Urinary bladder (tissue), 3 donors: ENCODE measurements at regions not wholly inside any gene's neighbourhood (a gene's known extent, or its start where the extent isn't known, plus 50 kb on each side); places are given as distances from the start of the nearest gene placed in this dataset.

Source experiments
- DNase-seq: peaks from one replicate; pipeline ENCODE4 v3.0.0-alpha.2; 2015; ENCODE audit errors: extremely low spot score
- H3K27ac ChIP-seq: one replicate; pipeline ENCODE4 v1.5.1; 2013; ENCODE audit warnings: low read depth, mild to moderate bottlenecking, moderate library complexity
- H3K36me3 ChIP-seq: one replicate; pipeline ENCODE4 v1.6.1; 2013; ENCODE audit warnings: mild to moderate bottlenecking, moderate library complexity; ENCODE audit not compliant: insufficient read depth
- H3K4me1 ChIP-seq: one replicate; pipeline ENCODE4 v1.6.1; 2013; ENCODE audit warnings: mild to moderate bottlenecking, moderate library complexity; ENCODE audit not compliant: insufficient read depth
- H3K4me3 ChIP-seq: one replicate; pipeline ENCODE4 v1.5.1; 2013; ENCODE audit warnings: low read depth, low read length
- WGBS: extraction: QIAGEN DNeasy Blood & Tissue Kit; methylation state at CpG from one replicate; pipeline ENCODE4 v1.1.7; 2013; 5-methylcytosine and 5-hydroxymethylcytosine counted together
- donor health status: healthy with polysubstance abuse.
- donor health status: healthy.

DNA sequence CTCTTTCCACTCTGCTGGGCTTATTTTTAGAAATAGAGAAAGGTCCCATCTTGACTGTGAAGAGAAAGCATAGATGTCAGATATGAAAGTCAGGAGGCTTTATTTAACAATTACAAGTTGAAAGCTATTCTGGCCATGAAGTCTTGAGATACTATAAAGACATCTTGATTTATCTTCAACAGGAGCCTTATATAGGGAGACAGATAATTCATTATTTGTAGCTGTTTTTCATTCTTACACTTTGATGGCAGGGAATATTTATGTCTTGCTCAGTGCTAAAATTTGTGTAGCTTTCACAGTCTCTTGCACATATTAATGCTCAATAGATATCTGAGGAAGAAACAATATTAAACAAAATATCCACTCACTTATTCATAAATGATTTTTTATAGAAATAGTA is 248.8 kb downstream of the C3orf38 start:
- Histone ChIP-seq H3K4me1 (no peaks in the 10 kb centered on the region), H3K36me3 (no peaks in the 10 kb centered on the region), H3K4me3 (no peak overlapping the region), H3K27ac (no peak overlapping the region)
- DNase-seq, result no peak

DNA sequence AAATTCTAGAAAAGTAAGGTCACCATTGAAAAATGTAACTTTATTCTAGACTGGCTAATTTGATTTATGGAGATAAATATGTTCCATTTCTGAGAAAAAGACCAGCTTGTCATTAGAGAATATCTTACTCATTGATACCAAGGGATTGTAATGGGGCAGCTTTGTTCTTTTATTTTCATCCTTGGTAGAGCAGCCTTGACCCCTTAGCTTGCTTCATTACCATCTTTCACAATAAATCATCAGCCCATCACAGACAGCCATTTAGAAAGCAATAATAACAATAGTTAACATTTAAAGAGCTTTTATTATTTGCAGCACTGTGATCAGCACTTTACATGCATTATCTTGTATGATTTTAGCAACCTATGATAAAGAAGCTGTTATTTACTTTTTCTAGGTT is 253.6 kb downstream of the C3orf38 start:
- no peak overlapping the region for H3K27ac ChIP-seq
- no peaks in the 10 kb centered on the region for H3K36me3 ChIP-seq
- H3K4me1 ChIP-seq, result no peaks in the 10 kb centered on the region
- H3K4me3 ChIP-seq, result no peak overlapping the region
- no peak for DNase-seq

DNA sequence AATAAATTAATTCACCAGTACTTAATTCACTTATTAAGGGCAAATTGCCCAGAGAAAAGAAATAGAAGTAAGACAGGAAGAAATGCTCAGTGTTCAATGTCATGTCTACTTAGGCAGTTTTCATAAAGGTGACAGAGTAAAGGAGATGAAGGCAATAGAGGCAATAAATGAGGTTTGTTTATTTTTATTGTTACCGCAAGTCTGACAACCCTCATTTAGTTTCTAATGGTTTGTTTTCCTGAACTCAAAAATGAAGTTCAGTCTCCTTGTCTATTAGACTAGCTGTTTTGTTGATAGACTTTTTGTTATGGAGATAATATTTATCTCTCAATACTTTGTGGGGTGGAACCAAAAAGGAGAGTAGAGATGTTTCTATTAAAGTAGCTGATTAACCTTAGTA is 258.3 kb downstream of the C3orf38 start:
- 91% methylated on average over 1 of the region's 1 CpG for WGBS
- no peaks in the 10 kb centered on the region for H3K4me1 ChIP-seq
- no peaks in the 10 kb centered on the region for H3K36me3 ChIP-seq
- H3K27ac ChIP-seq, result no peak overlapping the region
- DNase-seq, result no peak
- no peak overlapping the region for H3K4me3 ChIP-seq

DNA sequence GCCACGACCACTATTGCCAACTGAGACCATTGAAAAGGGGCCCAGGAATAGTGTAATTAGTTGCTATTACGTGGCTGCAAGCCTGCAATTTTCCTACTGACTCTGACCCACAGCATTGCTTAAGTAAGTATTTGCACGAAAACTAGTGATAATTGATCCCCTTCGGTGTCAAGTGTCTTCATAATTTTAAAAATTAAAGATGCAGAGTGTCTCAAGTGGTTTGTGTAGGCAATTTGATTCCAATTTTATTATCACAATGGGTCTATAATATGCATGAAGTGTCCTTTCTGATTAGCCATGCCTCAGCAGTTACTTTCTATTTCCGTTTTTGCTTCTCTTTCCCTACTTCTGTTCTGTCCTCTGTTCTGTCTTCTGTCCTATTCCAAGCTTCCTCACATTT is 259.2 kb downstream of the C3orf38 start:
- Histone ChIP-seq H3K4me1 (no peaks in the 10 kb centered on the region), H3K27ac (no peak overlapping the region), H3K4me3 (no peak overlapping the region), H3K36me3 (no peaks in the 10 kb centered on the region)
- 88% methylated on average over 5 of the region's 5 CpGs for WGBS
- DNase-seq, result no peak

DNA sequence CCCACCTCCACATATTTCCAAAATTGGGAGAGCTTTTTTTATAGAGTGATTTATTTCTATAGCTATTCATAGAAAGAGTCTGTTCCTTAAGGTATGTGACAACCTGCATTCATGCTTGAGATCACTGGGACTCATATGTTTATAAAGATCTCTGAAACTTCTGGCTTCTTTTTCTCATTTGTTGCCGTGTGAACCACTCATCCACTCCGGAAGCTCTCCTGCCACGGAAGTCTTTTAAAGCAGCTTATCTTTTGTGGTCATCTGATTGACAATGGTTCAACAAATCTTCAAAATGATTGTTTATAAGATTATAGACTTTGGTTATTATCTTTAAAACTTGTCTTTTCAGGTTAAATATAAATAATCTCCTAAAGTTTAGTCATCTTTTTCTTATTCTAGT is 260.5 kb downstream of the C3orf38 start:
- no peak overlapping the region for H3K4me3 ChIP-seq
- no peaks in the 10 kb centered on the region for H3K4me1 ChIP-seq
- WGBS, result 46% methylated on average over 3 of the region's 3 CpGs
- DNase-seq, result no peak
- H3K36me3 ChIP-seq, result no peaks in the 10 kb centered on the region
- H3K27ac ChIP-seq, result no peak overlapping the region

DNA sequence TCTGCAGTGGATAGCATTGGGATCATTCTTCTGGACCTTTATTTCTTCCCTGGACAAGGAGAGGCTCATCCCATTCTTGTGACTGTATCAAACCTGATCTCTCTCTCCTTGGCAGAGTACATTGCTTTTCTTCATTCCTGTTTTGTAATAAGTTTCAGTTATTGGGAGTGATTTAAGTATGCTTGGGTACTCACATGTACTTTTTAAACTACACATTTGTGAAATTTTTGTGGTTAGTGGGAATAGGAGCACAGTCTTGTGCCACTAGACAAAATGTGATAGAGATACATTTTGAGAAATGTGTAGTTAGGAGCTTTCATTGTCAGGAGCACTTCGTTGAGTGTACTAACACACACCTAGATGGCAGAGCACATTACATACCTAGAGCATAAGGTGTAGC is 262.6 kb downstream of the C3orf38 start:
- Histone ChIP-seq H3K27ac (no peak overlapping the region), H3K36me3 (no peaks in the 10 kb centered on the region), H3K4me3 (no peak overlapping the region), H3K4me1 (no peaks in the 10 kb centered on the region)
- DNase-seq, result no peak
- 88% methylated on average over 1 of the region's 1 CpG for WGBS

DNA sequence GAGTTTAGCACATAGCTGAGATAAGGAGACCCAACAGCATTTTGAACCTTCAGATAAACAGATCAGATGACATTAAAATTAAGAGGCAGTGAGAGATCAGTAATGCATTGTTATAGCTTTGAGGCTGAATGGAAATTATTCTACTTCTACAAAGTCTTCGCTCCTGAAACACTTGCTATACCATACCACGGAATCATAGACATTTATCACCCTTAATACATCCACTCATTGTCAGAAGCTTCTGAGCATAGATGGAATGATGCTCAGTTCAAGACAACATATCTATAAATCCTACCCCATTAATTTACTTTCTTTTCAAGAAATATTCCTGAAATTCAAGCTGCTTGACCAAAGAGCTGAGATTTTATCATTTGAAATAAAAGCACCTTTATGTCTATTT is 266.7 kb downstream of the C3orf38 start:
- no peak overlapping the region for H3K4me3 ChIP-seq
- DNase-seq, result no peak
- H3K27ac ChIP-seq, result no peak overlapping the region
- H3K4me1 ChIP-seq, result no peaks in the 10 kb centered on the region
- 87% methylated on average over 2 of the region's 2 CpGs for WGBS
- H3K36me3 ChIP-seq, result no peaks in the 10 kb centered on the region

DNA sequence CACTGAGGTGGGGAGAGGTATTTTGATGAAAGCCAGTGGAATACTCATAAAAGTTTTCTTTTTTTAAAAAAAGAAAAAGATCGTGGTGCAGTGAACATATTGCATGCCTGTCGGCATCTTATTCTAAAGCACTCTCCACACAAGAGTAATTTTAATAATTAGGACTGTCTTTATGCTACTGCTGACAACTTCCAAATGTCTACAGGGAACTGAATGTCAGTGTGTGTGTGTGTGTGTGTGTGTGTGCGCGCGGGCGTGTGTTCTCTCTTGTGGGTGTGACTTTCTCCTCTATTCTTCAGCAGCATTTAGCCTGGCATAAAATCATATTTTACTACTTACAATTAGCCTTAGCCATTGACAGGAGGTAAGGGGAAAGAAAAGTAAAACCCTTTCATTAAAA is 268.5 kb downstream of the C3orf38 start:
- 91% methylated on average over 6 of the region's 6 CpGs for whole genome bisulfite sequencing
- DNase-seq, result no peak
- no peak overlapping the region for H3K4me3 ChIP-seq
- H3K27ac ChIP-seq, result no peak overlapping the region
- H3K4me1 ChIP-seq, result no peaks in the 10 kb centered on the region
- H3K36me3 ChIP-seq, result no peaks in the 10 kb centered on the region

DNA sequence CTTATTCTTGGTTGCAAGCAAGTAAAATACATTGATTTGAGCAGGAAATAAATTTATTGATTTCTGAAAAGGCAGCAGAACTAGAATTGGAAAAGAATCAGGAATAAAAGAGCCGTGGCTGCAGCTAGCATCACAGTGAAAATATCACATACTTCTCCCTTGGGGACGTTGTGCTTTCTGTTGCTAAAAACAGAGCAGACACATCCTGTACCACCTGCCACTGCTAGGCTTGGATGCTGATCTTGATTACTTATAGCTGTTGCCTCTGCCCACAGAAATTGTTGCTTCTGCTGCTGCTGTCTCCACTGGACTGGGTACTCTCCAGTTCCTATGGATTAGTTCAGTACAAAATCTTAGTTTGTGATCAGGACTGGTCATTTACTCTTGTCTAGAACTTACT is 283.8 kb downstream of the C3orf38 start:
- 48% methylated on average over 2 of the region's 2 CpGs for WGBS
- H3K36me3 ChIP-seq, result no peaks in the 10 kb centered on the region
- DNase-seq, result no peak
- H3K4me1 ChIP-seq, result no peaks in the 10 kb centered on the region
- H3K4me3 ChIP-seq, result no peak overlapping the region
- no peak overlapping the region for H3K27ac ChIP-seq

DNA sequence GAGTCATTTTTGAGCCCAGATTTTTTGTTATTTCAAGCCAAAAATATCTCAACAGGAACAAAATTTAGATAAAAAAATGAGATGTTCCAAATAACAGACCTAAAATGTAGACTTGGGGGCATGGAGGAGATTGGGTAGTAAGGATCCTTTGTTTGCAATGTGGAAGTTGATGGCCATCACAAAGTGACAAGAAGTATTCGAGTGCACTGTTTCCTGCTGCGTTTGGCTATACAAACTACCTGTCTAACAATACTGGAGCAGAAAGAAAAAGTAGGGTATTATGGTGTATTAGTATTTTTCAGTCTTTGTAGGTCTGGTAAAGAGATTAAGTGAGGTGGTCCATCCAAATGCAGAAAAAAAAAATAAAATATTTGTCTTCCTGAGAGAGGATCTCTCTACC is 284.2 kb downstream of the C3orf38 start:
- WGBS, result 87% methylated on average over 2 of the region's 2 CpGs
- Histone ChIP-seq H3K27ac (no peak overlapping the region), H3K4me1 (no peaks in the 10 kb centered on the region), H3K4me3 (no peak overlapping the region), H3K36me3 (no peaks in the 10 kb centered on the region)
- DNase-seq, result no peak

DNA sequence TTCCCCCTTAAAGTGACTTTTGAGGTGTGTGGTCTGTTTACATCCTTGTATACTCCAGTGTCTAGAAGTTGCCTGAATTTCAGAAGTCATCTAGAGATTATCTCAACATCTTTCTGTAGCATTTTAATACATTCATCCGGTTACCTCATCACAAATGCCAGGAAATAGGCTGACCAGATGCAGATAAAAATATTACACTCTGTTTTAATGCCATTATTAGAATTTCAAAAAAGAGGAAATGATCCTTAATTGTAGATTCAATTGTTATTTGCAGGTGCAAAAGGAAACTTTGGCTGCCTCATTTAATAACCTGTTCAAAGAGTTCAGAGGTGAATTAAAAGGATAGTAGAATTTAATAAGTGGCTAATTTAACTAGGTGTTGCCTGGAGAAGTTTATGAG is 290.9 kb downstream of the C3orf38 start:
- no peak overlapping the region for H3K27ac ChIP-seq
- H3K36me3 ChIP-seq, result no peaks in the 10 kb centered on the region
- no peak overlapping the region for H3K4me3 ChIP-seq
- WGBS, result 53% methylated on average over 1 of the region's 1 CpG
- DNase-seq, result no peak
- H3K4me1 ChIP-seq, result no peaks in the 10 kb centered on the region

DNA sequence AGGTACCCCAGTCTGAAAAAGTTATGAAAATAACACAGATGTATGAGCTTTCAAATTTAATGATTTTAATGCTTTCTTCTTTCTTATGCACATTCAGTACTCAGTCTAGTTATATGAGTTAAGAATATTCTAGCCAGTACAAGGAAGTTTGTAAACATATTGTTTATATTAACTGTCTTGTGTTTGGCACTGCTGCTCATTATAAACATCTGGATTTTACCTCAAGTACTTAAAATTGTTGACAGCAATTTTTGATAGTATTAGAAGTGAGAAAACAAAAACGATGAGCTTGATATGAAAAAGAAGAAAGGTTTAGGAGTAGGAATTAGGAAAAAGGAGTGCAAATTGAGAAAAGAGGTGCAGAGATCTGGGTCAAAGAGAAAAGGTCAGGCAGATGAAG is 293.3 kb downstream of the C3orf38 start:
- Histone ChIP-seq H3K4me3 (no peak overlapping the region), H3K27ac (no peak overlapping the region), H3K36me3 (no peaks in the 10 kb centered on the region), H3K4me1 (no peaks in the 10 kb centered on the region)
- DNase-seq, result no peak
- WGBS, result 28% methylated on average over 1 of the region's 1 CpG

DNA sequence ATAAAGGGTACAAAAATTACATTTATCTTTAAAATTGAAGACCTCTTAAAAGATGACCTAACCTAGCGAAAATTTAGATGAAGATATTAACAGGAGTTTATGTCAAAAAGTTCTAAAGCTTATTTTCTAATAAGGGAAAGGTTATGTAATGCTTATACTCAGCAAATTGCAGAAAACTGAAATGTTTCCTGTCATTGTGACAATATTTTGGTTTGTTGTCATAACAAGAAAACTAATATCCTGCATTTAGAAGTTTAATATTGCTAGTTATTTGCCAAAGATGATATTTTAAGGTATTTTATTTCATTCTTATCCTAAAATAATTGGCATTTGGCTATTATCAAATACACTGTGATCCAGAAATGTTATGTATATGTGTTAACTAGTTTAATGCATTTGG is 294.5 kb downstream of the C3orf38 start:
- WGBS, result 87% methylated on average over 1 of the region's 1 CpG
- Histone ChIP-seq H3K36me3 (no peaks in the 10 kb centered on the region), H3K27ac (no peak overlapping the region), H3K4me1 (no peaks in the 10 kb centered on the region), H3K4me3 (no peak overlapping the region)
- no peak for DNase-seq

DNA sequence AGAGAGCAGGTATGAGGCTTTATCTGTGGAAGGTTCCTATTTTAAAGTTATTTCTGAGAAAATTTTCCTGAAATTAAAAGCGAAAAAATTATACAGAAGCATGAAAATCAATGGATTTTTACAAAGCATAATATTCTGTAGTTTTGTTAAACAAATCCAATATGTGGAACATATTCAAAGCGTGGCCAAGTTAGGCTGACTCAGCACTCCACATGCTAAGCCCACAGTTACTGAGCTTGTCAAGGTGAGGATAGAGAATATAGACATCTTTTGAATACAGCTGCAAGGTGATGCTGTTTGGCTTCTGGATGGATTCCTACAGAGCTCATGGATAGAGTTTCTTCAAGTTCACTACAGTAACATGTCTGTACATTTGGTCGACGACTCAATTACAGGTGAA is 302.5 kb downstream of the C3orf38 start:
- WGBS, result 92% methylated on average over 4 of the region's 4 CpGs
- no peak overlapping the region for H3K27ac ChIP-seq
- no peak overlapping the region for H3K4me3 ChIP-seq
- DNase-seq, result no peak
- no peaks in the 10 kb centered on the region for H3K36me3 ChIP-seq
- no peaks in the 10 kb centered on the region for H3K4me1 ChIP-seq

DNA sequence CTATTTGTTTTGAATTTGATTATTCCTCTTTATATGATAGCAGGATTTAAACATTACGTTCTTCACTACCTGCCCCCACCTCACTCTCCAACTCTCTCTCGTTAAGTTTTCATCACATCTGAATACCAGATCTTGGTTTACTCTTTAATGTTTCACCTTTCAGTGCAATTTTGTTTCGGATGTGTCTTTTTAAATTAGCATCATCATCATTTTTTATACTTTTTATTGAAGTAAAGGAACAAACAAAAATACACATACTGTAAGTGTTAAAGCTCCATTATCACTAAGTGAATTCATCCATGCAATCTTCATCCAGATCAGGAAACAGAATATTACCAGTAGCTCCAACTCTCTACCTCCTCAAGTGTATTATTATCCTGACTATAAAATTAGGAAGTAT is 310.6 kb downstream of the C3orf38 start:
- Histone ChIP-seq H3K4me3 (no peak overlapping the region), H3K4me1 (no peaks in the 10 kb centered on the region), H3K27ac (no peak overlapping the region), H3K36me3 (no peaks in the 10 kb centered on the region)
- WGBS, result 76% methylated on average over 3 of the region's 3 CpGs
- DNase-seq, result no peak
